Lower leg skin (tissue), 3 donors: ENCODE measurements at regions not wholly inside any gene's neighbourhood (a gene's known extent, or its start where the extent isn't known, plus 50 kb on each side); places are given as distances from the start of the nearest gene placed in this dataset.

Experiments
- POLR2A ChIP-seq, 2 donors: fragments of 450-650 bp; IDR thresholded peaks; one replicate each; pipeline ENCODE4 v1.6.1; 2016 to 2017; ENCODE audit warnings: antibody characterized with exemption in 2 of 2, mild to moderate bottlenecking in 1 of 2, moderate library complexity in 1 of 2
- TF ChIP-seq, protein P1 (sequence below), 3 donors: fragments of 450-650 bp; IDR thresholded peaks; one replicate each; pipeline ENCODE4 v1.5.1; 2016; ENCODE audit warnings: antibody characterized with exemption in 3 of 3, mild to moderate bottlenecking in 3 of 3, moderate library complexity in 2 of 3

DNA sequence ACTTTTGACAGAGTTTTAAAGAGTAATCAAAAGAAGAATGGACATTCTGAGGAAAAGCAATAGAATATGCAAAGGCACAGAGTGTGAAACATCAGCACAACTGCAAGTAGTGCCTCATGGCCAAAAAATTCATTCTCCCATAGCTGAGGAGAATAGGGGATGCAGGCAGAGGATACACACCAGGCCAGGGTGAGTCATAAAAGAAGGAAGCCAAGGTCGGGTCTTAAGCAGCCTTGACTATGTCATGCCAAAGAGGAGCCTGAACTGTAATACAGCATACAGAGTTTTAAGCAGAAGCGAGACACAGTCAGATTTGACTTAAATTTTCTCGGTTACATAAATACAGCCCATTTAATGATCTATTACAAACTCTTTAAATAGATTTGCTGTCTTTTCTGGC lies 165.0 kb downstream of the LNPK start:
- TF ChIP-seq, protein P1, sequence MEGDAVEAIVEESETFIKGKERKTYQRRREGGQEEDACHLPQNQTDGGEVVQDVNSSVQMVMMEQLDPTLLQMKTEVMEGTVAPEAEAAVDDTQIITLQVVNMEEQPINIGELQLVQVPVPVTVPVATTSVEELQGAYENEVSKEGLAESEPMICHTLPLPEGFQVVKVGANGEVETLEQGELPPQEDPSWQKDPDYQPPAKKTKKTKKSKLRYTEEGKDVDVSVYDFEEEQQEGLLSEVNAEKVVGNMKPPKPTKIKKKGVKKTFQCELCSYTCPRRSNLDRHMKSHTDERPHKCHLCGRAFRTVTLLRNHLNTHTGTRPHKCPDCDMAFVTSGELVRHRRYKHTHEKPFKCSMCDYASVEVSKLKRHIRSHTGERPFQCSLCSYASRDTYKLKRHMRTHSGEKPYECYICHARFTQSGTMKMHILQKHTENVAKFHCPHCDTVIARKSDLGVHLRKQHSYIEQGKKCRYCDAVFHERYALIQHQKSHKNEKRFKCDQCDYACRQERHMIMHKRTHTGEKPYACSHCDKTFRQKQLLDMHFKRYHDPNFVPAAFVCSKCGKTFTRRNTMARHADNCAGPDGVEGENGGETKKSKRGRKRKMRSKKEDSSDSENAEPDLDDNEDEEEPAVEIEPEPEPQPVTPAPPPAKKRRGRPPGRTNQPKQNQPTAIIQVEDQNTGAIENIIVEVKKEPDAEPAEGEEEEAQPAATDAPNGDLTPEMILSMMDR (IDR thresholded peaks at IDR 0.05): no peak
- no peak for TF ChIP-seq POLR2A (IDR thresholded peaks at IDR 0.05)
